ENCODE measurements at regions not wholly inside any gene's neighbourhood (a gene's known extent, or its start where the extent isn't known, plus 50 kb on each side); places are given as distances from the start of the nearest gene placed in this dataset.

DNA sequence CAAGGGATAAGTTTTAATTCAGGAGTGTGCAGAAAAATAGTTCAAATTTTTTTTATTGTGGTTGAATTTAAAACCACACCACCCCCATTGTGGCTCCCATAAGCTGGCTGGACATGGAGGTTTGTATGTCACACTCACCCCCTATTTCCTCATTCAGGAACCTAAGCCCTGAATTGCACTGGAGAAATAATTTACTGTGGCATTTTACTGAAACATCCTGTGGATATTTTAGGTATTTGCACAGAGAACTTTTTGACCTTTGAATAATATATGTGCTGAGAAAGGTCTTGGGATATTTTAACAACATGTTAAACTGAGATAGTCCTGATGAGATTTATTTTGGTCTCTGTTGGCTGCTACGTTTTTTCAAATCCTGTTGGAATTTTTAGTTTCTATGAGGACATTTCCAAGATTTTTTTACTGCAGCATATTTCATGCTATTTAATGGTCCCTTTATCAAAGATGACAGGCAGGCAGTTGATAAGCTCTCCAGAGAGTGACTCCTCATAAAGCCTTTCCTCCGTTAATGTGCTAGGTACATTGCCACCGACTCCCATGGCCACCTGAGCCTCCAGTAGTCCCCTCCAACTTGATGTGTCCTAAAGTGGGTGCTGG, 51.2 kb upstream of the PALM2AKAP2 start:
- TF ChIP-seq NR3C1 (IDR thresholded peaks at IDR 0.05) (no peak), JUNB (IDR thresholded peaks at IDR 0.05) (no peak), POLR2AphosphoS2 (conservative IDR thresholded peaks at IDR 0.05; ENCODE audit: low read length) (no peak), FOSL2 (IDR thresholded peaks at IDR 0.05) (no peak), FOSL2 (CRISPR knock-in tag; IDR thresholded peaks at IDR 0.05) (no peak), ZC3H11A (IDR thresholded peaks at IDR 0.05) (no peak), NFE2L2 (conservative IDR thresholded peaks at IDR 0.05; ENCODE audit: low read length) (no peak), RFX5 (IDR thresholded peaks at IDR 0.05) (no peak)
- TF ChIP-seq, protein P1, sequence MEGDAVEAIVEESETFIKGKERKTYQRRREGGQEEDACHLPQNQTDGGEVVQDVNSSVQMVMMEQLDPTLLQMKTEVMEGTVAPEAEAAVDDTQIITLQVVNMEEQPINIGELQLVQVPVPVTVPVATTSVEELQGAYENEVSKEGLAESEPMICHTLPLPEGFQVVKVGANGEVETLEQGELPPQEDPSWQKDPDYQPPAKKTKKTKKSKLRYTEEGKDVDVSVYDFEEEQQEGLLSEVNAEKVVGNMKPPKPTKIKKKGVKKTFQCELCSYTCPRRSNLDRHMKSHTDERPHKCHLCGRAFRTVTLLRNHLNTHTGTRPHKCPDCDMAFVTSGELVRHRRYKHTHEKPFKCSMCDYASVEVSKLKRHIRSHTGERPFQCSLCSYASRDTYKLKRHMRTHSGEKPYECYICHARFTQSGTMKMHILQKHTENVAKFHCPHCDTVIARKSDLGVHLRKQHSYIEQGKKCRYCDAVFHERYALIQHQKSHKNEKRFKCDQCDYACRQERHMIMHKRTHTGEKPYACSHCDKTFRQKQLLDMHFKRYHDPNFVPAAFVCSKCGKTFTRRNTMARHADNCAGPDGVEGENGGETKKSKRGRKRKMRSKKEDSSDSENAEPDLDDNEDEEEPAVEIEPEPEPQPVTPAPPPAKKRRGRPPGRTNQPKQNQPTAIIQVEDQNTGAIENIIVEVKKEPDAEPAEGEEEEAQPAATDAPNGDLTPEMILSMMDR (IDR thresholded peaks at IDR 0.05) = no peak
- TF ChIP-seq, protein P2, sequence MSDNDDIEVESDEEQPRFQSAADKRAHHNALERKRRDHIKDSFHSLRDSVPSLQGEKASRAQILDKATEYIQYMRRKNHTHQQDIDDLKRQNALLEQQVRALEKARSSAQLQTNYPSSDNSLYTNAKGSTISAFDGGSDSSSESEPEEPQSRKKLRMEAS (IDR thresholded peaks at IDR 0.05) = no peak
